Kidney (tissue), 13 donors: ENCODE measurements at regions not wholly inside any gene's neighbourhood (a gene's known extent, or its start where the extent isn't known, plus 50 kb on each side); places are given as distances from the start of the nearest gene placed in this dataset.

Experiments
- DNase-seq, 5 donors: peaks; one replicate each; pipeline ENCODE4 v3.0.0-alpha.2; 2013 to 2020
- FAIRE-seq: peaks from 2 replicates; lab custom pipeline; 2012; peaks lifted over from hg19 to GRCh38; lab: Jason Lieb, UNC
- H3K27ac ChIP-seq, 2 donors: one replicate each; pipeline ENCODE4 v1.7.0; 2013; ENCODE audit warnings: low read depth in 2 of 2, low read length in 2 of 2, inconsistent platforms in 1 of 2
- H3K27me3 ChIP-seq: one replicate; pipeline ENCODE4 v1.7.1; 2013; ENCODE audit warnings: low read length, inconsistent platforms; ENCODE audit not compliant: control insufficient read depth, insufficient read depth
- H3K36me3 ChIP-seq, 3 donors: one replicate each; pipeline versions ENCODE4 v1.7.0 to v1.7.1; 2013; ENCODE audit warnings: low read length in 3 of 3, control low read depth in 1 of 3, inconsistent platforms in 1 of 3; ENCODE audit not compliant: insufficient read depth in 3 of 3, control insufficient read depth in 2 of 3
- H3K4me1 ChIP-seq, 3 donors: one replicate each; pipeline versions ENCODE4 v1.7.0 to v1.7.1; 2013; ENCODE audit warnings: low read length in 3 of 3, inconsistent platforms in 1 of 3, low read depth in 1 of 3; ENCODE audit not compliant: control insufficient read depth in 2 of 3, insufficient read depth in 2 of 3
- H3K4me3 ChIP-seq, 3 donors: one replicate each; pipeline versions ENCODE4 v1.7.0 to v1.8.1; 2013; ENCODE audit warnings: low read length in 3 of 3, control low read depth in 1 of 3, inconsistent platforms in 1 of 3
- H3K9ac ChIP-seq, 3 donors: one replicate each; pipeline versions ENCODE4 v1.7.0 to v1.7.1; 2013; ENCODE audit warnings: low read length in 3 of 3, control low read depth in 1 of 3, inconsistent platforms in 1 of 3
- H3K9me3 ChIP-seq, 3 donors: one replicate each; pipeline versions ENCODE4 v1.7.0 to v1.7.1; 2013; ENCODE audit warnings: low read length in 3 of 3, control low read depth in 1 of 3, inconsistent platforms in 1 of 3; ENCODE audit not compliant: control insufficient read depth in 2 of 3, insufficient read depth in 1 of 3
- intact Hi-C: fragments of 100-400 bp; cut with DNase I; formaldehyde crosslinking; loops from one replicate; pipeline ENCODE4 v1.11.1; 2022
- TF ChIP-seq, protein P1 (sequence below): IDR thresholded peaks from 3 replicates; pipeline ENCODE4 v1.5.1; 2012; ENCODE audit warnings: mild to moderate bottlenecking, moderate library complexity, borderline replicate concordance; ENCODE audit not compliant: insufficient read depth; ENCODE audit errors: extremely low read depth
- donor health status: control.
- donor health status: control.
- donor health status: control.
- donor health status: control.
- donor health status: control.
- donor health status: DM: yes; HTN: yes; CAD: no.
- donor health status: Normal renal cell carcinoma (clear cell type).

DNA sequence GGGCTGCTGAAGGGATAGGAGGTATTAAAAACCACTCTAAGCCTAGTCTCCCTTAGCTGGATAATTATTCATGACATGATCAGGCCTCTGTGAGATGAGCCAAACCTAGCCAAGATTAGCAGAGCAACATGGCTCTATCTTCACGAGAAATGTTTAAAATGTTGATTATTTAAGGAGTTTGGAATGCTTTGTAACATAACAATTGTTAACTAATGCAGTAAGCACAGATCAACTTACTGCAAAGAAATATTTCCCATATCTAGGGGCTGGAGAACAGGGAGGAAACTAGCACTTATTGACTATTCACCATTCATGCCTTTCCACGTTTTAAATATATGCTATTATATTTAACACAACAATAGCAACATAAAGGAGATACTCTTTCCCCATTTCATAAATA, 833.7 kb upstream of the CHAC2 start:
- no peak overlapping the region for H3K9ac ChIP-seq

DNA sequence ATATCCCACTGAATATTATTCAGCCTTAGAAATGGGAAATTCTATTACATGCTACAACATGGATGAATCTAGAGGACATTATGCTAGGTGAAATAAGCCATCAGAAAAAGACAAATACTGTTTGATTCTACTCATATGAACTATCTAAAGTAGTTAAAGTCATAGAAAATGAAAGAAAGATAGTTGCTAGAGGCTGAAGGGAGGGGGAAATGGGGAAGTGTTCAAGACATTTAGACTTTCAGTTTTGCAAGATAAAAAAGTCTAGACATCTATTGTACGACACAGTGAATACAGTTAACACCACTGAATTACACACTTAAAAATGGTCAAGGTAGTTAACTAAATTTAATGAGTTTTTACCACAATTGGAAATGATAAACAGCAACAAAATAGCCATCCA, 835.9 kb upstream of the CHAC2 start:
- no peak overlapping the region for H3K9ac ChIP-seq
- no peaks in the 10 kb centered on the region for H3K27me3 ChIP-seq
- DNase-seq (no peak), FAIRE-seq (no peak)
- no peak overlapping the region for H3K4me3 ChIP-seq
- no peaks in the 10 kb centered on the region for H3K36me3 ChIP-seq
- H3K27ac ChIP-seq = no peak overlapping the region
- intact Hi-C loops = no loop called here
- TF ChIP-seq, protein P1, sequence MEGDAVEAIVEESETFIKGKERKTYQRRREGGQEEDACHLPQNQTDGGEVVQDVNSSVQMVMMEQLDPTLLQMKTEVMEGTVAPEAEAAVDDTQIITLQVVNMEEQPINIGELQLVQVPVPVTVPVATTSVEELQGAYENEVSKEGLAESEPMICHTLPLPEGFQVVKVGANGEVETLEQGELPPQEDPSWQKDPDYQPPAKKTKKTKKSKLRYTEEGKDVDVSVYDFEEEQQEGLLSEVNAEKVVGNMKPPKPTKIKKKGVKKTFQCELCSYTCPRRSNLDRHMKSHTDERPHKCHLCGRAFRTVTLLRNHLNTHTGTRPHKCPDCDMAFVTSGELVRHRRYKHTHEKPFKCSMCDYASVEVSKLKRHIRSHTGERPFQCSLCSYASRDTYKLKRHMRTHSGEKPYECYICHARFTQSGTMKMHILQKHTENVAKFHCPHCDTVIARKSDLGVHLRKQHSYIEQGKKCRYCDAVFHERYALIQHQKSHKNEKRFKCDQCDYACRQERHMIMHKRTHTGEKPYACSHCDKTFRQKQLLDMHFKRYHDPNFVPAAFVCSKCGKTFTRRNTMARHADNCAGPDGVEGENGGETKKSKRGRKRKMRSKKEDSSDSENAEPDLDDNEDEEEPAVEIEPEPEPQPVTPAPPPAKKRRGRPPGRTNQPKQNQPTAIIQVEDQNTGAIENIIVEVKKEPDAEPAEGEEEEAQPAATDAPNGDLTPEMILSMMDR = no peak
- H3K4me1 ChIP-seq = no peaks in the 10 kb centered on the region
- H3K9me3 ChIP-seq = peaks cover 0 to 2% (median 0%) of the 10 kb centered on the region in 3 donors

More for the DNA sequence above, 833.7 kb upstream of the CHAC2 start:
- Histone ChIP-seq H3K36me3 (no peaks in the 10 kb centered on the region), H3K27ac (no peak overlapping the region), H3K9me3 (peaks cover 0 to 2% (median 0%) of the 10 kb centered on the region in 3 donors), H3K4me3 (no peak overlapping the region), H3K4me1 (no peaks in the 10 kb centered on the region), H3K27me3 (no peaks in the 10 kb centered on the region)
- intact Hi-C loops = no loop called here
- no peak for DNase-seq
- TF ChIP-seq, protein P1 = no peak
- no peak for FAIRE-seq

DNA sequence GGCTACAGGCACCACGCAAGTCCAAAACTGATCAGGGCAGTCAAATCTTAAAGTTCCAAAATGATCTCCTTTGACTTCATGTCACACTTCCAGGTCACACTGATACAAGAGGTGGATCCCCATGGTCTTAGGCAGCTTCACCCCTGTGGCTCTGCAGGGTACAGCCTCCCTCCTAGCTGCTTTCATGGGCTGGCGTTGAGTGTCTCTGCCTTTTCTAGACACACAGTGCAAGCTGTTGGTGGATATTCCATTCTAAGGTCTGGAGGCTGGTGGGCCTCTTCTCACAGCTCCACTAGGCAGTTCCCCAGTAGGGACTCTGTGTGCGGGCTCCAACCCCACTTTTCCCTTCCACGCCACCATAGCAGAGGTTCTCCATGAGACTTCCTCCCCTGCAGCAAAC, 838.2 kb upstream of the CHAC2 start:
- Histone ChIP-seq H3K9me3 (peaks cover 0 to 2% (median 0%) of the 10 kb centered on the region in 3 donors), H3K4me3 (no peak overlapping the region), H3K9ac (no peak overlapping the region), H3K36me3 (no peaks in the 10 kb centered on the region), H3K27ac (no peak overlapping the region), H3K4me1 (no peaks in the 10 kb centered on the region), H3K27me3 (no peaks in the 10 kb centered on the region)
- intact Hi-C loops = no loop called here
- TF ChIP-seq, protein P1 = no peak
- DNase-seq (no peak), FAIRE-seq (no peak)

DNA sequence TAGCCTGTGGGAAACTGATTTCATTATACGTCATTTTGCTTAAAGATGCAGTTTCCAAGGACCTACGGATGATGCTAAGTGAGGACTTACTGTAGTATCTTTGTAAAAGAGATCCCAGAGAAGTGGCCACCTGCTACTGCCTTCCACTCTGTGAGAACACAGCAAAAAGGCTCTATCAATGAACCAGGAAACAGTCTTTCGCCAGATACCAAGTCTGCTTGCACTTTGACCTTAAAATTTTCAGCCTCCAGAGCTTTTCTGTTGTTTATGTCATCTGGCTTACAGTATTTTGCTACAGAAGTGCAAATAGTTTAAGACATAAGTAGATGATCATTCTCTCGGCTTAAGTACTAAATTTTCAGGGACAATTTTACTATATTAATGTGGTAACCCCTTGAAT, 847.9 kb upstream of the CHAC2 start:
- intact Hi-C loops = no loop called here
- DNase-seq = no peak
- no peaks in the 10 kb centered on the region for H3K4me1 ChIP-seq
- no peaks in the 10 kb centered on the region for H3K36me3 ChIP-seq
- no peaks in the 10 kb centered on the region for H3K9me3 ChIP-seq
- no peak for FAIRE-seq
- TF ChIP-seq, protein P1 = no peak
- no peak overlapping the region for H3K4me3 ChIP-seq
- H3K9ac ChIP-seq = no peak overlapping the region
- H3K27me3 ChIP-seq = no peaks in the 10 kb centered on the region
- H3K27ac ChIP-seq = no peak overlapping the region
